IPS-18c (cell line): ENCODE measurements at regions not wholly inside any gene's neighbourhood (a gene's known extent, or its start where the extent isn't known, plus 50 kb on each side); places are given as distances from the start of the nearest gene placed in this dataset.
"Not testable (repeated sequence)": the region's sequence is repeated elsewhere in the genome, so short reads cannot be mapped to it uniquely, and the experiment has no call there.

Experiments
- H3K4me3 ChIP-seq: 2 replicates; pipeline ENCODE4 v1.7.0; 2013; ENCODE audit warnings: low read depth, mild to moderate bottlenecking, low read length, moderate library complexity; ENCODE audit not compliant: insufficient read depth
- H3K9me3 ChIP-seq: one replicate; pipeline ENCODE4 v1.6.1; 2013; ENCODE audit warnings: mild to moderate bottlenecking, low read length, moderate library complexity; ENCODE audit not compliant: control insufficient read depth, insufficient read depth

DNA sequence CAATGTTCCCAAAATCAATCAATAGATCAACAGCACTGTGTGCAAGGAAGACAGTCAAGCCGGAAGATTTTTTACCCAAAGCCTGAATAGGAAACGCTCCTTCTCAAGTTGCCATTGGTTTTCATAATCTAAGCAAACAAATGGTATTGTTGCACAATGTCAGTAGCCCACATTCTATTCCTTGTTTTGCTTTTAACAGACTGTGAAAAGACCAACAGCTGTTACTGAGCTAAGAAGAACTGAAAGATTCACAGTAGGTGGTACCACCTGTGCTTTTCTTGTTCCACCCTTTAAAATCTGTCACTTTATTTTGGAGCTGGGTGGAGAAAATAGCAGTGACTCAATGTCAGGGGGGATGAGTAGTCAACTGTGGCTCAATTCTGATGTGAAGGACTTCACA is 357.5 kb upstream of the CADM2 start:
- Histone ChIP-seq H3K9me3 (no peaks in the 10 kb centered on the region), H3K4me3 (no peak overlapping the region)

- H3K9me3 ChIP-seq: peaks cover 4% of the 10 kb centered on the region
- no peak overlapping the region for H3K4me3 ChIP-seq
Observed at GRCh38 chr3:84621823-84622222, 337.0 kb upstream of the CADM2 start.

DNA sequence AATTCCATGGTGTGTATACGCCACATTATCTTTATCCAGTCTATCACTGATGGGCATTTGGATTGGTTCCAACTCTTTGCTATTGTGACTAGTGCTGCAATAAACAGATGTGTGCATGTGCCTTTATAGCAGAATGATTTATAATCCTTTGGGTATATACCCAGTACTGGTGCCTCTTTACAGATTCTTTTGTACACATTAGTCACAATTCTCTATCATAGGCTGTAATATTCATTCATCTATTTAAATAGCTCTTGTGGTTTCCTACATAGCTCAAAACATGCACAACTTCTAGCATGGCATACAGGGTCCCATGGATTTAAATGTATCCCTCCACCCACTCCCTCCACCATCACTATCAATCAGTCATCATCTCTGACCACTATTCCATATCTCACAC is 324.1 kb upstream of the CADM2 start:
- Histone ChIP-seq H3K4me3 (no peak overlapping the region), H3K9me3 (no peaks in the 10 kb centered on the region)

DNA sequence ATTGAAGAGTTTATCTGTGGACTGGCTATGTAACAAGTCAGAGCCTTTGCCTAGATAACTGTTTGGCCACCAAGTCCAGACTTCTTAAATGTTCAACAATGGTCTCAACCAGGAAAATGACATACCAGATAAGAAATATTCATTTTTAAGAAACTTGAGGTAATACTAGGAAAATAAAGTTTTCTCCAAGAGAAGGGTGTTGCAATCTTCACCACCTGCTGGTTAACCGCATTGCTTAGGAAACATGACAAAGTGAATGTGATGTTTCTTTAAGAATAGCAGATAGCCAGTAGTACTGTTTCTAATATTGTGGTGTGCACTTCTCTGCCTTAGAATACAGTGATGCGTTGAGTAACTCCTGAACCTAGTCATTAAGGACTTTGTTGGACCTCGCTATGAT is 321.5 kb upstream of the CADM2 start:
- Histone ChIP-seq H3K4me3 (no peak overlapping the region), H3K9me3 (no peaks in the 10 kb centered on the region)

GRCh38 chr3:84666468-84666867 is 292.3 kb upstream of the CADM2 start:
- H3K9me3 ChIP-seq: no peaks in the 10 kb centered on the region
- H3K4me3 ChIP-seq: no peak overlapping the region

DNA sequence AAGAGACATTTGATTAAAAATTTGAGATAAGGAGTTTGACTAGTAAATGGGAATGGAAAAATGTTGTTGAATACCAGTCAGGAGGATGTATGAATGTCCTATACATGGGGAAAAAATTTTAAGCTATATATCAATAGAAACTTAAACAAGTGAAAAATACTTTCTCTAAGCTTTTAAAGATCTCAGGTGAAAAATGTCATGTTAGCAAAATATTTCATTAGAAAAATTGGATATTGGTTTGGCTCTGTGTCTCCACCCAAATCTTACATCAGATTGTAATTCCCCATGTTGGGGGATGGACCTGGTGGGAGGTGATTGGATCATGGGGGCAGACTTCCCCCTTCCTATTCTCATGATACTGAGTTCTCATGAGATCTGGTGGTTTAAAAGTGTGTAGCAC is 279.6 kb upstream of the CADM2 start:
- H3K9me3 ChIP-seq: no peaks in the 10 kb centered on the region
- no peak overlapping the region for H3K4me3 ChIP-seq

DNA sequence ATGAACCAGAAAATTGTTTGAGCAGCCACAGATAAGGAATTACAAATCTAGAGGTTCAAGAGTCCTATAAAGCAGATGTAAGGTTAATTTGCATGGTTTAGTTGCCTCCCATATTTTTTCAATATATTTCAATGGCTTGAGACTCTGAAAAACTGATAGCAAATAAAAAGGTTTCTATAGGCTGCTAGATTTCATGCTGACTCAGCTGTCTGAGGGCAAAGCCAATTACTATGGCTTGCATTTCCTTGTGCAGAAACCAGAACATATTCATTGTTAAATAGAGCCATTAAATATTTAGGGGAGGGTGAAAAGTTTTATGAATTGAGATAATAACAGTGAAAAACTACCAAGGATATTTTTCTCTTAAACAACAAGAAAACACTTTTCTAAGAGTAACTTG is 278.1 kb upstream of the CADM2 start:
- no peaks in the 10 kb centered on the region for H3K9me3 ChIP-seq
- no peak overlapping the region for H3K4me3 ChIP-seq

DNA sequence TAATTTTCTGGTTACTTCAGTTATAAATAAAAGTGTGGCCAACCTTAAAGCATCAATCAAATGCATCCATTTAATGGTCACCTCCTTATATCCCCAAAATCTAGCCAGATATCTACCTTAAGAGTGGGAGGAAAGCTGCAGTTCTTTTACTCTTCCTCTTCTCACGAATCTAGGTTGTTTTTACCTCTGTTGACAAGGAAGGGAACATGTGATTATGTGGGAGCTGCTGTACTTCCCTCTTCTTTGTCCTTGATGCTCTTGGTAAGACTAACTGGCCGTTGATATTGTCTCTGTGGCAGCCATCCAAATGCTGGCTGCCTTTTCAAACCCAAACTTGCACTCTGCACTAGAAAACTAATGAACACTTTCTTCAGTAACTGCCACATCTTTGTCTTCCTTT is 275.3 kb upstream of the CADM2 start:
- Histone ChIP-seq H3K4me3 (no peak overlapping the region), H3K9me3 (no peaks in the 10 kb centered on the region)

DNA sequence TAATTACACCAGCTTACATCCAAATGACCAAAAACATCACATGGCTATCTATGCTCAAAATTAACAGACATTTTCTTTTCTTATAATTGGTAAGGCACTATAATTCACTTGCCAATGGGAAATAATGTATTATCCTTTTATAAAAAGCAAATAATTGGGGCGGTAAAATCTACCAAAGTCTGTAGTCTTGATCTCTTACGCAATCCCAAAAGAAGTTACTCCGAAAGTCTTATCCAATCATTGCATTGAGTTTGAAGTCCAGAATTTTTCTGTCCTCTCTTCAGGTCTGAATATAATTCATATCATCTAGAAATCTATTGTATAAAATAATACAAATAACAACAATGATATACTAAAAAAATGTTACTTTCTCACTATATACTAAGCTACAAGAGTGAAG is 273.3 kb upstream of the CADM2 start:
- Histone ChIP-seq H3K9me3 (no peaks in the 10 kb centered on the region), H3K4me3 (no peak overlapping the region)

DNA sequence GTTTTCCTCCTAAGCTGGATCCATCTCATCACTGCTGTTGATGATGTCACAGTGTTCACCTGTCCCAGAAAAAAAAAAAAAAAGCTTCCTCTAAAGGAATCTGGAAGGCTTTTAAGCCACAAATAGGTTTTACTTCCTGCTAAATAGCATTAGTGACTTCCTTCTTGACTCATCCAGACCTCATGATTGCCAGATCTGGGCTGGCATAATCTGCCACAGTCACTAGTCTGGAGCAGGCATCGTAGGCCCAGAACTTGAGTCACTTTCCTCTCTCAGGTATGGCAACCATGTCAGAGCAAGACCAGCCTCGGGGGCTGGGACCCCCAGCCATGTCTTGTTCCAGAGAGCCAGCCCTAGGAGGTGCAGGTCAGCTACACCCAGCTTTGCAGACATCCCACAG is 266.5 kb upstream of the CADM2 start:
- Histone ChIP-seq H3K9me3 (no peaks in the 10 kb centered on the region), H3K4me3 (no peak overlapping the region)

DNA sequence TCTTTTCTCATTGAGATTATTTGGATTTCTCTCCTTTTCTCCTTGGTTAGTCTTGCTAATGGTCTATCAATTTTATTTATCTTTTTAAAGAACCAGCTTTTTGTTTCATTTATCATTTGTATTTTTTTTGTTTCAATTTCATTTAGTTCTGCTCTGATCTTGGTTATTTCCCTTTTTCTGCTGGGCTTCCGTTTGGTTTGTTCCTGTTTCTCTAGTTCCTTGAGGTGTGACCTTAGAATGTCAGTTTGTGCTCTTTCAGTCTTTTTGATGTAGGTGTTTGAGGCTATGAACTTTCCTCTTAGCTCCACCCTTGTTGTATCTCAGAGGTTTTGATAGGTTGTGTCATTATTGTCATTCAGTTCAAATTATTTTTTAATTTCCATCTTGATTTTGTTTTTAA is 248.5 kb upstream of the CADM2 start:
- not testable (repeated sequence) for H3K9me3 ChIP-seq, H3K4me3 ChIP-seq

GRCh38 chr3:84717894-84718293 is 240.9 kb upstream of the CADM2 start:
- H3K9me3 ChIP-seq: no peaks in the 10 kb centered on the region
- no peak overlapping the region for H3K4me3 ChIP-seq

DNA sequence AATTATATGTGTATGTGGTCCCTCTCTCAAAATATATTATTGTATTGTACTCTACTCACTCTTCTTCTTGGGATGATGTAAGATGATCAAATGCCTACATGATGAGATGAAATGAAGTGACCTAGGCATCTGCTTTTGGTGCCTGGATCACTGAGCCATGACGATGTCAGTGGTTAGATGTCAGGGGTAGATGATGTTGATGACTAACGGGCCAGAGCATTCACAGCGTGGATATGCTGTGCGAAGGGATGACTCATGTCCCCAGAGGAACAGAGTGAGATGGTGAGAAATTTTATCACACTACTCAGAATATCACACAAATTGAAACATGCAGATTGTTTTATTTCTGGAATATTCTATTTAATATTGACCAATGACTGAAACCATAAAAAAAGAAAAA is 233.9 kb upstream of the CADM2 start:
- Histone ChIP-seq H3K4me3 (no peak overlapping the region), H3K9me3 (no peaks in the 10 kb centered on the region)

DNA sequence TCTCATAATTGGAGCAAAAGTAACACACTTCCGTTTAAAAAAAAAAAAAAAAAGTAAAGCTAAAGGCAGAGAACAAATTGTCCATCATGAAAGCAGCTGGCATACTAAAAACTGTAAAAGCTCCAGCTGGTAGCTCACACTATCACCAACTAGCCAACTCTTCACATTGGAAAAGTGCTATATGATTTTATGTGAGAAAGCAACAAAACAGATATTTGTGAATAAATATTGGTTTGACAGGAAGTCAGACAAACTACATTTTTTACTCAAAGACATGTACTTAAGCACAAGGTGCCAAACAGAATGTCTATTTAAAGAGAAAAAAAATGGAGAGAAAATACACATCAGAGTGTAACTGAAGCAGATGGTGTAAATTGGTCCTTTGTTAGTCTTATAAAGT is 231.2 kb upstream of the CADM2 start:
- Histone ChIP-seq H3K4me3 (no peak overlapping the region), H3K9me3 (no peaks in the 10 kb centered on the region)

- H3K4me3 ChIP-seq, H3K9me3 ChIP-seq: not testable (repeated sequence)
Observed at GRCh38 chr3:84734731-84735130, 224.1 kb upstream of the CADM2 start.

GRCh38 chr3:84738086-84738485 is 220.7 kb upstream of the CADM2 start:
- Histone ChIP-seq H3K4me3 (no peak overlapping the region), H3K9me3 (no peaks in the 10 kb centered on the region)

GRCh38 chr3:84742915-84743425 is 215.8 kb upstream of the CADM2 start:
- H3K9me3 ChIP-seq: no peaks in the 10 kb centered on the region

GRCh38 chr3:84744130-84744529 is 214.7 kb upstream of the CADM2 start:
- no peak overlapping the region for H3K4me3 ChIP-seq
- H3K9me3 ChIP-seq: no peaks in the 10 kb centered on the region

More at GRCh38 chr3:84742915-84743425, 215.8 kb upstream of the CADM2 start:
- no peak overlapping the region for H3K4me3 ChIP-seq

DNA sequence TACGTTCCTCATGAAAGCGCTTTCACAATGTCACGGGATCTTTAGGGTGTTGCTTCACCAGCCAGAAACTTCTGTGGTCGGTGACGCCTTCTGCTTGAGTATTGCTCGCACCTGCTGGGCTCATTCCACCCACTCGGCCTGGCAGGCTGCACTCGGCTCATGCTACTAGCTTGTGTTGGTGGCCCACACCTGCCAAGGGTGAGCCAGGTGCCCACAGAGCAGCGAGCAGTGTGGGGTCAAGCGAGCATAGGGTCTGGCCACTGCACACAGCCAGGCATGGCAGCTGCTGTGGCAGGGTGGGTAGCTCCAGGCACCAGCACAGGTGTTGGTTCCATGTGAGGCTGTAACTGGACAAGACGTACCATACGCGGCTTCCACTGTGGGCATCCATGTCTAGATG is 202.9 kb upstream of the CADM2 start:
- Histone ChIP-seq H3K9me3 (no peaks in the 10 kb centered on the region), H3K4me3 (no peak overlapping the region)

DNA sequence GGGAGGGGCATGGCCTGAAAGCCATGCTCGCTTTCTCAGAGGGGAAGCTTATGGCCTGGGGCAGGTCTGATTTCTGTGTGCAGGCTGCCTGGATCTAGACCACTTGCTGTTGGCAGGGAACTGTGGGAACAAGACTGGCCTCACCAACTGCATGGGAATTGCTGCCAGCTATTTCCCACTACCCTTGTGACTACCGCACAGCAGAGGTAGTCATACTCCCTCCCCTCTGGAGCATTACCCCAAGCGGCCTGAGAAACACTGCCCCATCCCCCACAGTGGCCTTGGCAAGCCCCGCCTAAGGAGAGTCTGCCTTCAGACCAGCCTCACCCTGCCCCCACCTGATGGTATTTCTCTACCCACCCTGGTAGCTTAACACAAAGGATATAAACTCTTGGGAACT is 199.4 kb upstream of the CADM2 start:
- no peak overlapping the region for H3K4me3 ChIP-seq
- H3K9me3 ChIP-seq: no peaks in the 10 kb centered on the region
